ENCODE measurements at regions not wholly inside any gene's neighbourhood (a gene's known extent, or its start where the extent isn't known, plus 50 kb on each side); places are given as distances from the start of the nearest gene placed in this dataset.
"Not testable (repeated sequence)": the region's sequence is repeated elsewhere in the genome, so short reads cannot be mapped to it uniquely, and the experiment has no call there.

DNA sequence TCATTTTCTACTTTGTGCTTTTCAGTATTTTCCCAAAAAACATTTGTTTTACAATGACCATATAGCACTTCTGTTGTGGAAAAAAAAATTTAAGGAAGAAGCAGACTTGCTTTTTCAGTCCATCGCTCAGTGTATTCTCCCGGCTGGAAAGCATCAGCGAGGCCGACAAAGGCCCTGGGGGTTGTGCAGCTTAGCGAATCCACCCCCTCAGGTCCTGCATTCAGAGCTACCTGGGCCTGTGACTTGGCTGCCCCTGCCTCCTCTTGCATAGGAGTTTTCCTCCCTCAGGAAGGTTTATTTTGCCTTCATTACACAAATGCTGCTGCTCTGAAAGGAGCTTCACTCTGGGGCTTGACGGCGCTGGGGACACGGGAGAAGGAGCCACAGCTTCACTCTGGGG lies 244.4 kb upstream of the MGAT5 start:
- Histone ChIP-seq H3K9me3 (ENCODE audit: low read depth, low read length, poor library complexity, severe bottlenecking) (no peaks in the 10 kb centered on the region), H3K4me1 (ENCODE audit: insufficient read depth, low read length, poor library complexity, severe bottlenecking) (no peaks in the 10 kb centered on the region), H3K4me3 (ENCODE audit: low read depth, low read length, poor library complexity, severe bottlenecking) (no peak overlapping the region), H3K36me3 (ENCODE audit: insufficient read depth, low read length, poor library complexity, severe bottlenecking) (no peaks in the 10 kb centered on the region), H3K27me3 (replicated peaks; ENCODE audit: insufficient read depth, low read depth, low read length, poor library complexity) (peaks cover 9% of the 10 kb centered on the region), H3K27ac (ENCODE audit: low read depth, low read length, poor library complexity, severe bottlenecking) (no peak overlapping the region)
- TF ChIP-seq EZH2 (IDR thresholded peaks at IDR 0.05; ENCODE audit: borderline replicate concordance, low read depth, low read length, poor library complexity, severe bottlenecking) = no peak
- TF ChIP-seq, protein P1, sequence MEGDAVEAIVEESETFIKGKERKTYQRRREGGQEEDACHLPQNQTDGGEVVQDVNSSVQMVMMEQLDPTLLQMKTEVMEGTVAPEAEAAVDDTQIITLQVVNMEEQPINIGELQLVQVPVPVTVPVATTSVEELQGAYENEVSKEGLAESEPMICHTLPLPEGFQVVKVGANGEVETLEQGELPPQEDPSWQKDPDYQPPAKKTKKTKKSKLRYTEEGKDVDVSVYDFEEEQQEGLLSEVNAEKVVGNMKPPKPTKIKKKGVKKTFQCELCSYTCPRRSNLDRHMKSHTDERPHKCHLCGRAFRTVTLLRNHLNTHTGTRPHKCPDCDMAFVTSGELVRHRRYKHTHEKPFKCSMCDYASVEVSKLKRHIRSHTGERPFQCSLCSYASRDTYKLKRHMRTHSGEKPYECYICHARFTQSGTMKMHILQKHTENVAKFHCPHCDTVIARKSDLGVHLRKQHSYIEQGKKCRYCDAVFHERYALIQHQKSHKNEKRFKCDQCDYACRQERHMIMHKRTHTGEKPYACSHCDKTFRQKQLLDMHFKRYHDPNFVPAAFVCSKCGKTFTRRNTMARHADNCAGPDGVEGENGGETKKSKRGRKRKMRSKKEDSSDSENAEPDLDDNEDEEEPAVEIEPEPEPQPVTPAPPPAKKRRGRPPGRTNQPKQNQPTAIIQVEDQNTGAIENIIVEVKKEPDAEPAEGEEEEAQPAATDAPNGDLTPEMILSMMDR (conservative IDR thresholded peaks at IDR 0.05; ENCODE audit: low read depth, low read length) = no peak
- DNase-seq (ENCODE audit: low spot score) = no peak
- no TSS peak for BruUV-seq (replicated peaks)
- ChIA-PET CTCF (no interaction called here), POLR2A (ENCODE audit: low non-redundant PET) (no interaction called here)
- intact Hi-C loops (cut with micrococcal nuclease; ENCODE audit: unreplicated experiment) = no loop called here

DNA sequence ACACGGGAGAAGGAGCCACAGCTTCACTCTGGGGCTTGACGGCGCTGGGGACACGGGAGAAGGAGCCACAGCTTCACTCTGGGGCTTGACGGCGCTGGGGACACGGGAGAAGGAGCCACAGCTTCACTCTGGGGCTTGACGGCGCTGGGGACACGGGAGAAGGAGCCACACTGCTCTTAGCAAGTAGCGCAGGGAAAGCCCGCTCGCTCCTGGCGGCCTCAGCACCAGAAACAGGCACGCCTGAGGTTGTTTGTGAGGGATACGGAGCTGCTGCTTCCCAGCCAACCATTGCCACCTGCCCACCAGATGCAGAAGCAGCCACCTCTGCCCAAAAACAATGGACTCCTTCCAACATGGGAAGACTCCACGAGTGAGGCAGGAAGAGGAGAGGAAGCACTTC lies 244.0 kb upstream of the MGAT5 start:
- H3K27ac ChIP-seq (ENCODE audit: low read depth, low read length, poor library complexity, severe bottlenecking); POLR2A ChIA-PET (ENCODE audit: low non-redundant PET); intact Hi-C loops (cut with micrococcal nuclease; ENCODE audit: unreplicated experiment); H3K36me3 ChIP-seq (ENCODE audit: insufficient read depth, low read length, poor library complexity, severe bottlenecking); BruUV-seq (replicated peaks); H3K9me3 ChIP-seq (ENCODE audit: low read depth, low read length, poor library complexity, severe bottlenecking); CTCF ChIA-PET; H3K4me3 ChIP-seq (ENCODE audit: low read depth, low read length, poor library complexity, severe bottlenecking); DNase-seq (ENCODE audit: low spot score); H3K4me1 ChIP-seq (ENCODE audit: insufficient read depth, low read length, poor library complexity, severe bottlenecking); H3K27me3 ChIP-seq (replicated peaks; ENCODE audit: insufficient read depth, low read depth, low read length, poor library complexity): not testable (repeated sequence)

DNA sequence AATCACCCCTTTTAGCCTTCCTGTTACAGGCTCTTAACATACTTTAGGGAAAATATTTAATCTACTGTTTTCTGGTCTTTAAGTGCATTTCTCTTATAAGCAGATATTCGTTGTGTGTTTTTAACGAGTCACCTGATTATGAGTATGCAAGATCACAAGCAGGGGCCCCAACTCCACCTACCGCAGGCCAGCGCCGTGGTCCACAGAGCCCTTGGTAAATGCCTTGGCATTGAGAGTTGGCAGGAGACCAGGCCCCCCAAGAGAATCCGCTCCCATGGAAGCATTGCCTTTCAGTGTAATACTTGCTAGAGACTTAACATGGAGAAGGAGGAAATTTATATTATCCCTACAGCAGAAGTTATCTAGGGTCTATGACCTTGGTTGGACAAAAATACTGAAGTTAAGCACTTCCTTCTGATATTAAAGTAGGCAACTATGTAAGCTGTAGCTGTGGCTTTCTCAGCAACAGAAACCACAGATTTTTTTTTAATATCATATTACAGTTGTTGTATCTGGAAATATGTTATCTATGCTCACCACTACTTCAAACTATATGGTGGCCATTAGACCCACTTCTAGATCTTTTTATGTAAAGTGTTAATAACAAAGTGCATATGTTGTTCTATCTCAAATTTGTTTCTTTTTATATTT lies 241.8 kb upstream of the MGAT5 start:
- Histone ChIP-seq H3K36me3 (ENCODE audit: insufficient read depth, low read length, poor library complexity, severe bottlenecking) (no peaks in the 10 kb centered on the region), H3K4me3 (ENCODE audit: low read depth, low read length, poor library complexity, severe bottlenecking) (no peak overlapping the region), H3K9me3 (ENCODE audit: low read depth, low read length, poor library complexity, severe bottlenecking) (no peaks in the 10 kb centered on the region), H3K27me3 (replicated peaks; ENCODE audit: insufficient read depth, low read depth, low read length, poor library complexity) (peaks cover 8% of the 10 kb centered on the region), H3K4me1 (ENCODE audit: insufficient read depth, low read length, poor library complexity, severe bottlenecking) (no peaks in the 10 kb centered on the region), H3K27ac (ENCODE audit: low read depth, low read length, poor library complexity, severe bottlenecking) (no peak overlapping the region)
- intact Hi-C loops (cut with micrococcal nuclease; ENCODE audit: unreplicated experiment) = no loop called here
- ChIA-PET POLR2A (ENCODE audit: low non-redundant PET) (no interaction called here), CTCF (no interaction called here)
- no peak for TF ChIP-seq EZH2 (IDR thresholded peaks at IDR 0.05; ENCODE audit: borderline replicate concordance, low read depth, low read length, poor library complexity, severe bottlenecking)
- TF ChIP-seq, protein P1 (conservative IDR thresholded peaks at IDR 0.05; ENCODE audit: low read depth, low read length) = no peak
- BruUV-seq (replicated peaks) = no TSS peak
- no peak for DNase-seq (ENCODE audit: low spot score)

DNA sequence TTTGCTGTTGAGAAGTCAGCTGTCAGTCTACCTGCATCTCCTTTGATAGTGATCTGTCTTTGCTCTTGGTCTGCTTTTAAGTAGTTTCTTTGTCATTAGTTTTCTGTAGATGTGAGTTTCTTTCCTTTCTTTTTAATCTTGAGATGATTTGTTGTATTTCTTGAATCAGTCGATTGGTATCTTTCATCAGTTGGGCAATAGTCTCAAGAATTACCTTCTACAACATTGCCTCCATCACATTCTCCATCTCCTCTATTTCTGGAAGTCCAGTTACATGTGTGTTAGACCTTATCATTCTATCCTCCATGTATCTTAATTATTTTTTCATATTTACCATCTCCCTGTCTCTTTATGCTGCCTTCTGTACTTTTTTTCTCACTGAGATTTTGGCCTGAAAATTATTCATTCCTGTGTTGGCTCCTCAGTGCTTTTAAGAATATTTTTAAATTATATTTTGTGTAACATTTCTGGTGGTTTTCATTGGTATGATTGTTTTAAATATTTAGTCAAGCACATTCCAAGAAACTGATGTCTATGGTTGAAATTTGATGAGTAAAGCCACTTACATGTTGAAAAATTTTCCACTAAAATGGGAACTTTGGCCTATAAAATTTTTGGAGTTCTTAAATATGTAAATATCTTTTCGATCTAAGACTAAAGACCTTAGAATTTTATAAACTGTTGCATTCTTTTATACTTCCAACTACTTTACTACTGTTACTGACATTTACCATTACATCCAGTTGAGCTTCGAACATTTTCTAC lies 239.5 kb upstream of the MGAT5 start:
- DNase-seq (ENCODE audit: low spot score) = no peak
- POLR2A ChIA-PET (ENCODE audit: low non-redundant PET) = no interaction called here
- BruUV-seq (replicated peaks) = no TSS peak

More for the DNA sequence above, 239.5 kb upstream of the MGAT5 start:
- TF ChIP-seq EZH2 (IDR thresholded peaks at IDR 0.05; ENCODE audit: borderline replicate concordance, low read depth, low read length, poor library complexity, severe bottlenecking) = no peak
- TF ChIP-seq, protein P1 (conservative IDR thresholded peaks at IDR 0.05; ENCODE audit: low read depth, low read length) = no peak
- H3K9me3 ChIP-seq (ENCODE audit: low read depth, low read length, poor library complexity, severe bottlenecking) = no peaks in the 10 kb centered on the region
- intact Hi-C loops (cut with micrococcal nuclease; ENCODE audit: unreplicated experiment) = no loop called here
- no peaks in the 10 kb centered on the region for H3K4me1 ChIP-seq (ENCODE audit: insufficient read depth, low read length, poor library complexity, severe bottlenecking)
- no peaks in the 10 kb centered on the region for H3K36me3 ChIP-seq (ENCODE audit: insufficient read depth, low read length, poor library complexity, severe bottlenecking)
- peaks cover 6% of the 10 kb centered on the region for H3K27me3 ChIP-seq (replicated peaks; ENCODE audit: insufficient read depth, low read depth, low read length, poor library complexity)
- H3K27ac ChIP-seq (ENCODE audit: low read depth, low read length, poor library complexity, severe bottlenecking) = no peak overlapping the region
- CTCF ChIA-PET = no interaction called here
- no peak overlapping the region for H3K4me3 ChIP-seq (ENCODE audit: low read depth, low read length, poor library complexity, severe bottlenecking)

Data from A673 (cell line).